ENCODE measurements at regions not wholly inside any gene's neighbourhood (a gene's known extent, or its start where the extent isn't known, plus 50 kb on each side); places are given as distances from the start of the nearest gene placed in this dataset.

GRCh38 chr3:59253523-59253922 is 203.7 kb upstream of the CFAP20DC start:
- TF ChIP-seq CTCF (IDR thresholded peaks at IDR 0.05; ENCODE audit: insufficient read depth, missing control alignments): no peak
- no peak for DNase-seq (ENCODE audit: insufficient read length, low spot score)
- FAIRE-seq: no peak

DNA sequence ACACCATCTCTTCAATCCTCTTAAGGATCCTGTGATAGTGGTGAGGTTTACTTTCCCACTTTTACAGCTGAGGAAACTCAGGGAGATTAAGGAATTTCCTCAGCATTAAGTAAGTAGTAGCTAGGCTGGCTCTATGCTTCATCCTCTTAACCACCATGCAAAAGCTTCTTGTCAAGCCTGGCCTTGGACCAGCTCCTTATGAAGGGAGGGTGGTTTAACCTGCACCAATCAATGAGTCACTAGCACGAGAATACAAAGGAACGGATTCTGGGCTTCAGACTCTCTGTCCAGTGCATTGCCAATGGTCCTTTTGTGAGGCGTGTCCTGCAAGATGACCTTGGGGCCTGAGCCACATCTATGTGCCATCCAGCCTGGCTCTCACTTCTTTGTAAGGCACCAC is 202.0 kb upstream of the CFAP20DC start:
- TF ChIP-seq CTCF (IDR thresholded peaks at IDR 0.05; ENCODE audit: insufficient read depth, missing control alignments): no peak
- FAIRE-seq (peak; percentile 67), DNase-seq (ENCODE audit: insufficient read length, low spot score) (peak; percentile 32)

GRCh38 chr3:59250600-59250999 is 200.8 kb upstream of the CFAP20DC start:
- no peak for TF ChIP-seq CTCF (IDR thresholded peaks at IDR 0.05; ENCODE audit: insufficient read depth, missing control alignments)
- FAIRE-seq: no peak
- DNase-seq (ENCODE audit: insufficient read length, low spot score): no peak

DNA sequence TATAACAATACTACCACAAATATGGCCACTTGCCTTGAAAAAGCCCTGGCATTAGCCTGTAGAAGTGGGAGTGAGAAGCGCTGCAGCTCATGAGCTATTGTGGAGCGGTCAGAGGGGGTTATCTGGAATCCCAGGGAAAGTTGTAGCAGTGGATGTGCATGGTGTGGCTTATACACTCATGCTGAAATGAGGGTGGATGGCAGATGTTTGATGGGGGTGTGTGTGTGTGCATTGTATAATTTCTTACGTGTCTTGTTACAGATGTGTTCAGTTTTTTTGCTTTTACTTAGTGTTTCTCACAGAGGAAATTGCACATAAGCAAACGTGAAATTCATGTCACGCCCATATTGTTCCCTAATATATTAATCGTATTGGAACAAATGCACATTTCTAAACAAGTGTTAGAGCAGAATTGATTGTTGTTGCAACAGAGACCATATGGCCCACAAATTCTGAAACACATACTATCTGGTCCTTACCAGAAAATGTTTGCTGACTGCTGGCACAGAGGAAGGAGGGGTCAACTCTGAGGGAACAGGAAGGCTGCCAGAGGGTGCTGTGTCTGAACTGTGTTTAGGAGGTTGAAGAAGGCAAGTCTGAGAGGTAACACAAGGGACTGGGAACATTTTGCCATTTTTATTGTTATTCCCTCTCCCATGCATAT is 200.0 kb upstream of the CFAP20DC start:
- no peak for TF ChIP-seq CTCF (IDR thresholded peaks at IDR 0.05; ENCODE audit: insufficient read depth, missing control alignments)
- FAIRE-seq: no peak
- no peak for DNase-seq (ENCODE audit: insufficient read length, low spot score)

- FAIRE-seq (no peak), DNase-seq (ENCODE audit: insufficient read length, low spot score) (no peak)
- no peak for TF ChIP-seq CTCF (IDR thresholded peaks at IDR 0.05; ENCODE audit: insufficient read depth, missing control alignments)
Observed at GRCh38 chr3:59249004-59249403, 199.2 kb upstream of the CFAP20DC start.

- no peak for TF ChIP-seq CTCF (IDR thresholded peaks at IDR 0.05; ENCODE audit: insufficient read depth, missing control alignments)
- no peak for DNase-seq (ENCODE audit: insufficient read length, low spot score)
- FAIRE-seq: no peak
Observed at GRCh38 chr3:59247402-59247841, 197.6 kb upstream of the CFAP20DC start.

- FAIRE-seq (no peak), DNase-seq (ENCODE audit: insufficient read length, low spot score) (no peak)
- no peak for TF ChIP-seq CTCF (IDR thresholded peaks at IDR 0.05; ENCODE audit: insufficient read depth, missing control alignments)
Observed at GRCh38 chr3:59246719-59247401, 197.0 kb upstream of the CFAP20DC start.

All from D721Med (cell line).